ENCODE measurements at regions not wholly inside any gene's neighbourhood (a gene's known extent, or its start where the extent isn't known, plus 50 kb on each side); places are given as distances from the start of the nearest gene placed in this dataset.

- TF ChIP-seq CTCF (IDR thresholded peaks at IDR 0.05) = no peak
- no peak for TF ChIP-seq POLR2AphosphoS5 (IDR thresholded peaks at IDR 0.05; ENCODE audit: low read depth, low read length)
- TF ChIP-seq SIN3A (IDR thresholded peaks at IDR 0.05; ENCODE audit: borderline replicate concordance, insufficient read depth, low read depth, low read length) = no peak
- TF ChIP-seq, protein P1, sequence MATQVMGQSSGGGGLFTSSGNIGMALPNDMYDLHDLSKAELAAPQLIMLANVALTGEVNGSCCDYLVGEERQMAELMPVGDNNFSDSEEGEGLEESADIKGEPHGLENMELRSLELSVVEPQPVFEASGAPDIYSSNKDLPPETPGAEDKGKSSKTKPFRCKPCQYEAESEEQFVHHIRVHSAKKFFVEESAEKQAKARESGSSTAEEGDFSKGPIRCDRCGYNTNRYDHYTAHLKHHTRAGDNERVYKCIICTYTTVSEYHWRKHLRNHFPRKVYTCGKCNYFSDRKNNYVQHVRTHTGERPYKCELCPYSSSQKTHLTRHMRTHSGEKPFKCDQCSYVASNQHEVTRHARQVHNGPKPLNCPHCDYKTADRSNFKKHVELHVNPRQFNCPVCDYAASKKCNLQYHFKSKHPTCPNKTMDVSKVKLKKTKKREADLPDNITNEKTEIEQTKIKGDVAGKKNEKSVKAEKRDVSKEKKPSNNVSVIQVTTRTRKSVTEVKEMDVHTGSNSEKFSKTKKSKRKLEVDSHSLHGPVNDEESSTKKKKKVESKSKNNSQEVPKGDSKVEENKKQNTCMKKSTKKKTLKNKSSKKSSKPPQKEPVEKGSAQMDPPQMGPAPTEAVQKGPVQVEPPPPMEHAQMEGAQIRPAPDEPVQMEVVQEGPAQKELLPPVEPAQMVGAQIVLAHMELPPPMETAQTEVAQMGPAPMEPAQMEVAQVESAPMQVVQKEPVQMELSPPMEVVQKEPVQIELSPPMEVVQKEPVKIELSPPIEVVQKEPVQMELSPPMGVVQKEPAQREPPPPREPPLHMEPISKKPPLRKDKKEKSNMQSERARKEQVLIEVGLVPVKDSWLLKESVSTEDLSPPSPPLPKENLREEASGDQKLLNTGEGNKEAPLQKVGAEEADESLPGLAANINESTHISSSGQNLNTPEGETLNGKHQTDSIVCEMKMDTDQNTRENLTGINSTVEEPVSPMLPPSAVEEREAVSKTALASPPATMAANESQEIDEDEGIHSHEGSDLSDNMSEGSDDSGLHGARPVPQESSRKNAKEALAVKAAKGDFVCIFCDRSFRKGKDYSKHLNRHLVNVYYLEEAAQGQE (IDR thresholded peaks at IDR 0.05; ENCODE audit: insufficient read depth in 1 of 2, low read depth in 2 of 2, low read length in 1 of 2) = no peak
- TF ChIP-seq TCF7L2 (IDR thresholded peaks at IDR 0.05; ENCODE audit: low read depth, low read length) = no peak
These were observed 562.2 kb upstream of the MEF2C start for GRCh38 chr5:89445106-89445745.
